HEK293T (cell line): ENCODE measurements at regions not wholly inside any gene's neighbourhood (a gene's known extent, or its start where the extent isn't known, plus 50 kb on each side); places are given as distances from the start of the nearest gene placed in this dataset.

Source experiments
- CTCF ChIA-PET: fragments of 350-600 bp; formaldehyde crosslinking; extraction: SDS; loops from one replicate; lab custom pipeline; 2021; ENCODE audit warnings: antibody characterized with exemption, inconsistent platforms; lab: Yijun Ruan, JAX
- POLR2A ChIA-PET: fragments of 350-600 bp; formaldehyde crosslinking; extraction: SDS; loops from one replicate; lab custom pipeline; 2020; ENCODE audit warnings: antibody characterized with exemption, inconsistent platforms; lab: Yijun Ruan, JAX
- DNase-seq: peaks from one replicate; pipeline ENCODE4 v3.0.0; 2012; ENCODE audit warnings: mixed read lengths; ENCODE audit errors: extremely low spot score
- ARNT ChIP-seq: fragments of 450-650 bp; IDR thresholded peaks from 2 replicates; pipeline ENCODE4 v1.6.1; 2017; ENCODE audit warnings: mild to moderate bottlenecking
- BHLHE40 ChIP-seq: fragments of 450-650 bp; IDR thresholded peaks from 2 replicates; pipeline ENCODE4 v1.6.1; 2016; ENCODE audit warnings: mild to moderate bottlenecking, moderate library complexity, borderline replicate concordance
- CTBP1 ChIP-seq: fragments of 450-650 bp; IDR thresholded peaks from 2 replicates; pipeline ENCODE4 v1.6.1; 2016; ENCODE audit warnings: borderline replicate concordance
- ELF4 ChIP-seq: fragments of 450-650 bp; IDR thresholded peaks from 2 replicates; pipeline ENCODE4 v1.6.1; 2017; ENCODE audit warnings: antibody characterized with exemption
- FOXA1 ChIP-seq: fragments of 450-650 bp; IDR thresholded peaks from 2 replicates; pipeline ENCODE4 v1.6.1; 2016; ENCODE audit warnings: mild to moderate bottlenecking
- FOXK2 ChIP-seq: fragments of 450-650 bp; IDR thresholded peaks from 2 replicates; pipeline ENCODE4 v1.6.1; 2016; ENCODE audit warnings: mild to moderate bottlenecking
- FOXM1 ChIP-seq: fragments of 450-650 bp; IDR thresholded peaks from 2 replicates; pipeline ENCODE4 v1.6.1; 2017; ENCODE audit warnings: mild to moderate bottlenecking, borderline replicate concordance
- HDGF ChIP-seq: fragments of 450-650 bp; IDR thresholded peaks from 2 replicates; pipeline ENCODE4 v1.6.1; 2017; ENCODE audit warnings: antibody characterized with exemption, borderline replicate concordance
- L3MBTL2 ChIP-seq: fragments of 450-650 bp; conservative IDR thresholded peaks from 2 replicates; pipeline ENCODE4 v1.6.1; 2016; ENCODE audit warnings: mild to moderate bottlenecking
- LEF1 ChIP-seq: fragments of 450-650 bp; IDR thresholded peaks from 2 replicates; pipeline ENCODE4 v1.6.1; 2017; ENCODE audit warnings: mild to moderate bottlenecking, borderline replicate concordance
- NFRKB ChIP-seq: fragments of 450-650 bp; IDR thresholded peaks from 2 replicates; pipeline ENCODE4 v1.6.1; 2016; ENCODE audit warnings: mild to moderate bottlenecking, moderate library complexity
- SP1 ChIP-seq: fragments of 450-650 bp; IDR thresholded peaks from 2 replicates; pipeline ENCODE4 v1.6.1; 2017
- SUZ12 ChIP-seq: fragments of 450-650 bp; IDR thresholded peaks from 2 replicates; pipeline ENCODE4 v1.6.1; 2016; ENCODE audit warnings: mild to moderate bottlenecking
- TARDBP ChIP-seq: fragments of 450-650 bp; IDR thresholded peaks from 2 replicates; pipeline ENCODE4 v1.6.1; 2016
- ZNF384 ChIP-seq: fragments of 450-650 bp; IDR thresholded peaks from 2 replicates; pipeline ENCODE4 v1.6.1; 2016
- TF ChIP-seq, protein P1 (sequence below): fragments of 450-650 bp; IDR thresholded peaks from 2 replicates; pipeline ENCODE4 v1.6.1; 2016

DNA sequence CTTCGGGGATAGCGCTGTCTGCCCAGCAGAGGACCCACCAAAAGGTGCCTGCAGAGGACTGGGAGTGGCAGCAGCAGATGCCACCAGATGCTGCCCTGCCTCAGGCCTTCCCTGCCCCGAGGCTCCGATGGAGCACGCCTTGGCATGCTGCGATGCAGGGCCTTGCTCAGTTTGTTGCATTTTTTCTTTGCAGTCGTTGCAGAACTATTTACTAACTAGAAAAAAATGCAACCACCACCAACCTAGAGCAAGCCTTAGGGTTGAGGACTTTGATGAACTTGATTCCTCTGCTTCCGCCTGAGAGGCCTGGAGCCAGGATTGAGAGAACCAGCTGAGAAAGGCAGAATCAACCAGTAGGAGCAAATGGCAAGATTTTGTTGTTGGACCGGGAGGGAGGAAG lies 585.6 kb upstream of the MKI67 start:
- POLR2A ChIA-PET: no interaction called here
- TF ChIP-seq L3MBTL2 (no peak), ZNF384 (no peak), SUZ12 (no peak), HDGF (no peak), FOXK2 (no peak), FOXA1 (no peak), NFRKB (no peak)
- TF ChIP-seq, protein P1, sequence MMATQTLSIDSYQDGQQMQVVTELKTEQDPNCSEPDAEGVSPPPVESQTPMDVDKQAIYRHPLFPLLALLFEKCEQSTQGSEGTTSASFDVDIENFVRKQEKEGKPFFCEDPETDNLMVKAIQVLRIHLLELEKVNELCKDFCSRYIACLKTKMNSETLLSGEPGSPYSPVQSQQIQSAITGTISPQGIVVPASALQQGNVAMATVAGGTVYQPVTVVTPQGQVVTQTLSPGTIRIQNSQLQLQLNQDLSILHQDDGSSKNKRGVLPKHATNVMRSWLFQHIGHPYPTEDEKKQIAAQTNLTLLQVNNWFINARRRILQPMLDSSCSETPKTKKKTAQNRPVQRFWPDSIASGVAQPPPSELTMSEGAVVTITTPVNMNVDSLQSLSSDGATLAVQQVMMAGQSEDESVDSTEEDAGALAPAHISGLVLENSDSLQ: no peak
- CTCF ChIA-PET: no interaction called here
- DNase-seq: no peak

DNA sequence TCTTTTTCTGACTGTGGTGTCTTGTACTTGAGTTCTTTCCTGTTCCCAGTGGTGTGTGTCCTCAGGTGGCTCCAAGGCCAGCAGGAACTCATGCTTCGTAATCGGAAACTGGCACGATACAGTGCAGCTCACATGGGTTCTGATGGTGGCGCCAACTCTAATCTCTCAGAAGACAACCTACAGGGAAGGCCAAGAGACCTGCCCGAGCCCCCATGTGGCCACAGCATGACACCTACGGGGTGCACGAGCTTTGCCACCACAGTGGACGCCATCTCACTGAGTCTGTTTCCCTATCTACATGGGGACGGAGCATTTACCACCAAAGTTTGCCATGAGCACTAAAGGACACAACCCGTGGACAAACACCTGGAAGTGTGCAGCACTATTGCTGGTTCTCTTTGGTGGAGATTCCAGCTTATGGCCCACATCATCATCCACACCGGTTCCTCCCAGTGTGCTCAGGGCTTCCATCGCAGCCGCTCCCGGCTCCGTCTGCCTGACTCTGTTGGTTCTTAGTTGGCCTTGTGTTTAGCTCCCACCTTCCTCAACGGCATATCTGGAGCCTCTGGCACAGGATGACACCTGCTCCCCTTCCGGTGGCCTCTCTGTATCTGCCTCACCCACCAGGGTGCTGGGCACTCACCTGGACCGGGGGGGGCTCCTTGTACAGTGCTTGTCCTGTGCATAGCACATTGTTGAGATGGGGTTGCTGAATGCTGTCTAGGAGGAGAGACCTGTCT lies 586.6 kb upstream of the MKI67 start:
- no peak for TF ChIP-seq FOXK2
- no peak for TF ChIP-seq LEF1
- TF ChIP-seq BHLHE40: no peak
- no peak for TF ChIP-seq SUZ12
- no peak for TF ChIP-seq NFRKB
- TF ChIP-seq HDGF: no peak
- TF ChIP-seq L3MBTL2: no peak
- TF ChIP-seq ZNF384: no peak
- TF ChIP-seq, protein P1: no peak
- no peak for TF ChIP-seq FOXM1
- TF ChIP-seq FOXA1: no peak
- TF ChIP-seq SP1: no peak
- no peak for TF ChIP-seq TARDBP
- TF ChIP-seq CTBP1: no peak
- TF ChIP-seq ELF4: no peak
- DNase-seq: no peak
- ChIA-PET CTCF (no interaction called here), POLR2A (no interaction called here)

DNA sequence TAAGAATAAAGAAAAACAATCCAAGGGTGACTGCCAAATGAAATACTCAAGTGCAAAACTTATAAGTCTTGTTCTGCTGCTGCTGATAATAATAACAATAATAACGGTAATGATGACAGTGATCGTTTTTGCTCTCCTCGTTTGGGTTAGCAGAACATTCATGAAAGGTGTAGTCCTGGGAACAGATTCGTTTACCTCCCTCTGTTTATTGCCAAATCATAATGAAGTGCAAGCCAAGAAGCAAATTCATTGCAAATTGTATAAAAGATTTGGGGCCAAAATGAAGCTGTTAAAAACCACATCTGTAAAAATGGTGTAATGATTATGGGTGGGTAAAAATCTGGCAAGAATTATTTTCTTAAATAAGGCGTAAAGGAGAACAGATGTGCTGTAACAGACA lies 587.2 kb upstream of the MKI67 start:
- CTCF ChIA-PET: no interaction called here
- POLR2A ChIA-PET: no interaction called here
- TF ChIP-seq NFRKB: no peak
- no peak for TF ChIP-seq SP1
- TF ChIP-seq FOXA1: no peak
- TF ChIP-seq HDGF: no peak
- no peak for TF ChIP-seq FOXM1
- TF ChIP-seq ARNT: no peak
- TF ChIP-seq CTBP1: no peak
- no peak for TF ChIP-seq LEF1
- no peak for TF ChIP-seq TARDBP
- no peak for TF ChIP-seq FOXK2
- no peak for TF ChIP-seq BHLHE40
- TF ChIP-seq ELF4: no peak
- TF ChIP-seq ZNF384: no peak
- TF ChIP-seq, protein P1: no peak
- no peak for DNase-seq

DNA sequence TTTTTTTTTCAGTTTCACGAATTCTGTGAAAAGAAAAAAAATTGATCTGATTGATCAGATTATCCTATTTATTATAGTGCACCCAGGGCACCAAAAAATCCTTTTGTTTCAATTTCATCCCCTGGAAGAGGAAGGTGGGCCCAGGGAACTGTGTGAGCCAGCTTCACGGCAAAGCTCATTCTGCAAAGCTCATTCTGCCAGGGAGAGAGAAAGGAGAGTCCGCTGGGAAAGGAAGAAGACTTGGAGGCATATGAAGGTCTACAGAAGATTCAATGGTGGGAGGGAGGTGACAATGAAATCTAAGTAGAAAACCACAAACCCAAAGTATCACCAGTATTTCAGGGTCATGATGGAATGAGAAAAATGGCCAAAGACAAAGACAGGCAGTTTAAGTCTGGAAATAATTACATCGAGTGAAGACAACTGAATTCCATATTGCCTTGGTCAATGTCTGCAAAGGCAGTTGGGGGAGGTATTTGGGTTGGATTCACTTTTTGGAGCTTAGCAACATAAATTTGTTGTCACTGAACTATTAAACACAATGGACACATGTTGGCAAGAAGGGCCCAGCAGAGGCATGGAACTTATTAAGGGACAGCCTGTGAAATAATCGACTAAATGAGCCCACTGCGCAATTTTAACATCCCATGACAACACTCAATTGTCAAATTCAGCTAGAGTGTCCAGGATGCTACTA lies 587.8 kb upstream of the MKI67 start:
- CTCF ChIA-PET: no interaction called here
- no peak for DNase-seq
- TF ChIP-seq FOXA1: no peak
- TF ChIP-seq SP1: no peak
- TF ChIP-seq NFRKB: no peak
- TF ChIP-seq, protein P1: no peak
- TF ChIP-seq LEF1: no peak
- no peak for TF ChIP-seq TARDBP
- TF ChIP-seq FOXK2: no peak
- TF ChIP-seq FOXM1: no peak
- TF ChIP-seq ZNF384: no peak
- TF ChIP-seq ELF4: no peak
- no peak for TF ChIP-seq L3MBTL2
- TF ChIP-seq CTBP1: no peak
- TF ChIP-seq SUZ12: no peak
- TF ChIP-seq BHLHE40: no peak
- TF ChIP-seq HDGF: no peak
- TF ChIP-seq ARNT: no peak
- POLR2A ChIA-PET: no interaction called here

DNA sequence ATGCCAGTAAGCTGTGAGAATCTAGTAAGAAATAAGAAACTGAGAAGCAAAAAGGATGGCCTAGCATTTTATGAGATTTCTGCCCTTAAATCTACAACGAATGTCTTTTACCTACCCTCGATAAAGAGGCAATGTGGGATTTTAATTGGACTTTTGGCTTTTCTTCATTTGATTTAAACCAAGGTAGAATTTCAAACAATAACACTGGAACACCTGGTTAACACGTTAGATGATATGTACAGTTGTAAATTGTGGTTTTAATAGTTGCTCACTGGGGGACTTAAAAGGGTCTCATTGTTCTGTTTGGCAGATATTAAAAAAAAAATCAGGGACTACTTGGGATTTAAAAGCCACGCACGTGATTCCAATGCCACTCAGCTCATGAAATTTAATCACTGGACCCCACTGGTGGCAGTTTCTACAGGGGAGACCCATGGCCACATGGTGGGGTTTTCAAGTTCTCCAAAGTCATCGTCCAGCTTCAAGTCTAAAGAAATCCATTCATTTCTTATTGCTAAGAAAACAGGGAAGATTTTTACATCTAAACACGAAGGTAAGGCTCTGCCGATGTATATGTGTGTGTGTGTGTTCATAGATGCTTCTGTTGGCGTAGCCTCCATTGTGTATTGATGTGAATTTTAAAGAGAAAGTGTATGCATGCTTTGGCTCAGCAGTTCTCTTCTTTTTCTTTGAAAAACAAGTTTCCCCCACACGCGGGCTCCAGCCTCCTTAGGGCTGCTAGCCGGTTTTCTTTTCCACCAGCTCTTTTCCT lies 588.6 kb upstream of the MKI67 start:
- ChIA-PET POLR2A (no interaction called here), CTCF (interaction anchor here (0.5 kb wide), 1 partner anchor 545 kb away, joined by 3 read pairs; no protein-coding TSS in a partner anchor)
- DNase-seq: no peak
- TF ChIP-seq FOXK2 (no peak), SUZ12 (no peak), FOXM1 (no peak), SP1 (no peak), FOXA1 (no peak), TARDBP (no peak), HDGF (no peak), ARNT (no peak), CTBP1 (no peak), ZNF384 (no peak), NFRKB (no peak), ELF4 (no peak)
- TF ChIP-seq, protein P1: no peak
